GM23248 (cell line): ENCODE measurements at regions not wholly inside any gene's neighbourhood (a gene's known extent, or its start where the extent isn't known, plus 50 kb on each side); places are given as distances from the start of the nearest gene placed in this dataset.

Source experiments
- DNase-seq: peaks from one replicate; pipeline ENCODE4 v3.0.0-alpha.2; 2015
- H2AFZ ChIP-seq: fragments of 200-600 bp; sonication (generic); 2 replicates; pipeline ENCODE4 v1.6.1; 2016; ENCODE audit warnings: antibody characterized with exemption
- H3F3A ChIP-seq: fragments of 200-600 bp; sonication (generic); 2 replicates; pipeline ENCODE4 v1.6.1; 2016; ENCODE audit warnings: mild to moderate bottlenecking, antibody characterized with exemption, mixed run types; ENCODE audit not compliant: insufficient read depth
- H3K27ac ChIP-seq: fragments of 200-600 bp; sonication (generic); 2 replicates; pipeline ENCODE4 v1.5.1; 2016; ENCODE audit warnings: mild to moderate bottlenecking
- H3K27me3 ChIP-seq: fragments of 200-600 bp; sonication (generic); replicated peaks from 2 replicates; pipeline ENCODE4 v1.6.1; 2016; ENCODE audit warnings: mild to moderate bottlenecking; ENCODE audit not compliant: insufficient read depth
- H3K36me3 ChIP-seq: fragments of 200-600 bp; sonication (generic); 2 replicates; pipeline ENCODE4 v1.6.1; 2016; ENCODE audit warnings: low read depth, mild to moderate bottlenecking
- H3K4me1 ChIP-seq: fragments of 200-600 bp; sonication (generic); 2 replicates; pipeline ENCODE4 v1.6.1; 2016; ENCODE audit warnings: mild to moderate bottlenecking; ENCODE audit not compliant: insufficient read depth
- H3K4me2 ChIP-seq: fragments of 200-600 bp; sonication (generic); one replicate; pipeline ENCODE4 v1.6.1; 2016; ENCODE audit warnings: mild to moderate bottlenecking; ENCODE audit not compliant: unreplicated experiment
- H3K4me3 ChIP-seq: fragments of 200-600 bp; sonication (generic); 2 replicates; pipeline ENCODE4 v1.5.1; 2016; ENCODE audit warnings: mild to moderate bottlenecking
- H3K79me2 ChIP-seq: fragments of 200-600 bp; sonication (generic); 2 replicates; pipeline ENCODE4 v1.6.1; 2016; ENCODE audit warnings: mild to moderate bottlenecking; ENCODE audit not compliant: insufficient read depth
- H3K9ac ChIP-seq: fragments of 200-600 bp; sonication (generic); 2 replicates; pipeline ENCODE4 v1.6.1; 2016; ENCODE audit warnings: mild to moderate bottlenecking
- H3K9me2 ChIP-seq: fragments of 200-600 bp; sonication (generic); 2 replicates; pipeline ENCODE4 v1.6.1; 2016; ENCODE audit warnings: mixed run types, mild to moderate bottlenecking, moderate library complexity; ENCODE audit not compliant: insufficient read depth
- H3K9me3 ChIP-seq: fragments of 200-600 bp; sonication (generic); one replicate; pipeline ENCODE4 v1.6.1; 2017; ENCODE audit warnings: low read depth
- H4K20me1 ChIP-seq: fragments of 200-600 bp; sonication (generic); 2 replicates; pipeline ENCODE4 v1.6.0; 2016; ENCODE audit not compliant: insufficient read depth
- EZH2 ChIP-seq: fragments of 200-600 bp; sonication (generic); IDR thresholded peaks from 2 replicates; pipeline ENCODE4 v1.6.1; 2018; ENCODE audit warnings: antibody characterized with exemption, mild to moderate bottlenecking; ENCODE audit not compliant: insufficient read depth, poor library complexity, severe bottlenecking
- EZH2phosphoT487 ChIP-seq: fragments of 200-600 bp; sonication (generic); IDR thresholded peaks from 2 replicates; pipeline ENCODE4 v1.6.1; 2018; ENCODE audit warnings: antibody characterized with exemption, moderate library complexity, mild to moderate bottlenecking, low read depth; ENCODE audit not compliant: insufficient read depth
- WGBS, 2 experiments: methylation state at CpG; one replicate each; pipeline ENCODE4 v1.1.6; 2015 to 2017; ENCODE audit warnings: low lambda C conversion rate in 2 of 2, low coverage in 1 of 2; ENCODE audit errors: missing lambda C conversion rate in 2 of 2; 5-methylcytosine and 5-hydroxymethylcytosine counted together
- in situ Hi-C: fragments of 300-500 bp; cut with MboI; formaldehyde crosslinking; loops from 2 replicates; pipeline ENCODE4 v1.15.0; 2020

DNA sequence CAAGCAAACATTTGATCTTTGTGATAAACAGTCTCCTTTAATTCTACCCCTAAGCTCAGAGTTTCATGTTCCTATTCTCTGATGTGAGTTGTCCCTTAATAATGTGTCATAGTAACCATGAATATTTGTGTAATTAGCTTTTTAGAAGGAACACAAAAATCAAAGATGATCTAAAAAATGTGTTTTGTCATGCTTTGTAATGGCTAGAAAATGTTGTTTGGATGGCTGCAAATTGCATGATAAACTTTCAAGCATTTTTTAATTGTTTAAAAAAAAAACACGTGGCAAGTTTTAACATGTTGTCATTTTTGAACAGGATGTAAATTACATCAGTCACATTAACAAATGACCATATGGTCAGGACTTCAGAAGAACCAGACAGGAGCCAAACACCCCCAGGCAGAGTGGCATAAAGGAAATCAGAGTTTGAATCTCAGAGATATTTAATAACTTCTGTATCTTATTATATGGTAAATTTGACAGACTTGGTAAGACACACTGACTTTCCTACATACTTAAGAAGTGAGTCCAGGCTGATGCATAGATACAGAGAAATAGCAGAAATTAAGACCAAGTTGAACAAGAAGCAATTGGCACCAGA is 223.9 kb upstream of the VEGFC start:
- H3K36me3 ChIP-seq = 0 out of 2 replicates have a peak, but pooled peaks cover 4% of the 10 kb centered on the region
- no peak overlapping the region for H3K4me3 ChIP-seq
- peak overlapping the region; percentile 85 for H3K27ac ChIP-seq
- H3K79me2 ChIP-seq = no peaks in the 10 kb centered on the region
- H3K4me2 ChIP-seq = peak overlapping the region; percentile 65
- H3K4me1 ChIP-seq = peaks cover 22% of the 10 kb centered on the region
- no peaks in the 10 kb centered on the region for H4K20me1 ChIP-seq
- H3K9me3 ChIP-seq = peaks cover 5% of the 10 kb centered on the region
- no peaks in the 10 kb centered on the region for H3K9me2 ChIP-seq
- in situ Hi-C loops = no loop called here
- no peak for TF ChIP-seq EZH2
- no peak for TF ChIP-seq EZH2phosphoT487
- no peaks in the 10 kb centered on the region for H3K27me3 ChIP-seq
- DNase-seq = peak; percentile 83
- H3K9ac ChIP-seq = peak overlapping the region; percentile 56
- H2AFZ ChIP-seq = peak overlapping the region; percentile 25
- H3F3A ChIP-seq = peaks cover 33% of the 10 kb centered on the region
- 0% methylated on average over 1 of the region's 1 CpG for WGBS, 2 experiments

DNA sequence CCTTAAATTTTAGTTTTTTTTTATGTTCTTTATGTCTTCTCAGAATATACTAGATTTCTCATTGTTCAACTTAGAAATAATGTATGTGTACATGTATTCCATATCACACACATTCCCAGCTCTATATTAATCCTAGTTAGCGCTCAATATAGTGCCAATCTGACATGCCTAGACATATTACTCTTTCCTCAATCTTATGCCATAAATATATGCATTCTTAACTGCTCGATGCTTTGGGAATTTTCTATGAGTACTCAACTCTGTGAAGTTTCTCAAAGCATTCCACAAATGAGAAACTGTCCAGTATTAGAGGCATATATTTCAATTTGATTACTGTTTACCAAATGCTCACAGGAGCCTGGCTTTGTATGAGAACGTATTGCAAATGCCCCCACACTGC is 231.2 kb upstream of the VEGFC start:
- Histone ChIP-seq H3K4me3 (no peak overlapping the region), H3K9ac (no peak overlapping the region), H3K9me3 (no peaks in the 10 kb centered on the region), H3K27me3 (no peaks in the 10 kb centered on the region), H3K36me3 (no peaks in the 10 kb centered on the region), H3K79me2 (no peaks in the 10 kb centered on the region), H4K20me1 (no peaks in the 10 kb centered on the region), H3K9me2 (no peaks in the 10 kb centered on the region), H3K4me2 (no peak overlapping the region), H3K4me1 (no peaks in the 10 kb centered on the region), H2AFZ (no peak overlapping the region), H3K27ac (no peak overlapping the region), H3F3A (no peaks in the 10 kb centered on the region)
- 55 to 58% methylated on average over 3 of the region's 3 CpGs for WGBS, 2 experiments
- in situ Hi-C loops = no loop called here
- no peak for TF ChIP-seq EZH2
- TF ChIP-seq EZH2phosphoT487 = no peak
- DNase-seq = no peak

DNA sequence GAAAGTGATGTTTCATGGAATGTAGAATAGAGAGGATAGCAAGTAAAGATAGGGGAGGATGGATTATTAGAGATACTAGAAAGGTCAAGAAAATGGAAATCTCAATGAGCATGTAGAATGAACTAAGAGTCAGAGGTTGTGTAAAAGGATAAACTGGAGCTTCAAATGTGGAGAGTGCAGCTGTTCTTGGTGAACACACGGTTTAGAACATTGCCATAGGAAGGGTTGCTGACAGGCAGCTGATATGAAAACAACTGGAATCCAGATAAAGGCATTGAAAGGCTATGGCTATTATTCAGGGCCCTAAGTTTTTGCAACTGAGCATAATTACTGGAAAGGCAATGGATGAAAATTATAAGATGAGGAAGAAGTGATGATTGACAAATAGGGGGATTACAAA is 239.6 kb upstream of the VEGFC start:
- Histone ChIP-seq H3K4me2 (no peak overlapping the region), H3K4me1 (no peaks in the 10 kb centered on the region), H3K4me3 (no peak overlapping the region), H3K9me3 (no peaks in the 10 kb centered on the region), H3K9ac (no peak overlapping the region), H3K9me2 (no peaks in the 10 kb centered on the region), H4K20me1 (no peaks in the 10 kb centered on the region), H3F3A (no peaks in the 10 kb centered on the region), H3K79me2 (no peaks in the 10 kb centered on the region), H3K27ac (no peak overlapping the region), H3K36me3 (no peaks in the 10 kb centered on the region), H3K27me3 (no peaks in the 10 kb centered on the region), H2AFZ (no peak overlapping the region)
- 75 to 77% methylated on average over 1 of the region's 1 CpG for WGBS, 2 experiments
- no peak for TF ChIP-seq EZH2
- TF ChIP-seq EZH2phosphoT487 = no peak
- in situ Hi-C loops = loop anchor here (25.0 kb wide), 2 partner anchors 245 to 470 kb away; partner anchors contain the start of gene VEGFC
- no peak for DNase-seq

DNA sequence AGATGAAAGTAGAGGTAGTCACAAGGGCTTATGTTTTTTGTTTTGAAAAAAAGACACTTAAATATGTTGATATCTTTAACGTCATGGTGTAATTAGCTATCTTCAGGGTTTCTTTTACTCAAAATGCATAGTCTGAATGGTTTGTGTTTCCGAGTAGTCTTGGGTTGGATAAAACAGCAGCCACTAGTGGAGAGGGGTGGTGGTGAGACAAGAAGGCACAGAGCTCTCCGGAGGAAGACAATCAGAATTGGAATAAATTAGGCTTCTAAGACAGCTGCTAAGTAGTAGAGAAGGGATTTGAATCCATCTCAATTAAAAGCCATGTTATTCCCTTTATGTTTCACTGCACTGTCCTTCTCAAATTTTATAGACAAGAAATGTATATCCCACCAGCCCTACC is 240.4 kb upstream of the VEGFC start:
- Histone ChIP-seq H3K4me1 (no peaks in the 10 kb centered on the region), H3K27me3 (no peaks in the 10 kb centered on the region), H3K9me2 (no peaks in the 10 kb centered on the region), H3K36me3 (no peaks in the 10 kb centered on the region), H3K9ac (no peak overlapping the region), H3K4me3 (no peak overlapping the region), H3K4me2 (no peak overlapping the region), H4K20me1 (no peaks in the 10 kb centered on the region), H3K9me3 (no peaks in the 10 kb centered on the region), H2AFZ (no peak overlapping the region), H3F3A (no peaks in the 10 kb centered on the region), H3K27ac (no peak overlapping the region), H3K79me2 (no peaks in the 10 kb centered on the region)
- TF ChIP-seq EZH2 (no peak), EZH2phosphoT487 (no peak)
- in situ Hi-C loops = loop anchor here (25.0 kb wide), 2 partner anchors 246 to 471 kb away; partner anchors contain the start of gene VEGFC
- 50 to 57% methylated on average over 3 of the region's 3 CpGs for WGBS, 2 experiments
- DNase-seq = no peak
